Esophagus muscularis mucosa (tissue), 4 donors: ENCODE measurements at regions not wholly inside any gene's neighbourhood (a gene's known extent, or its start where the extent isn't known, plus 50 kb on each side); places are given as distances from the start of the nearest gene placed in this dataset.

Experiments
- DNase-seq: peaks from one replicate; pipeline ENCODE4 v3.0.0-alpha.2; 2017; ENCODE audit errors: extremely low spot score
- H3K27ac ChIP-seq, 4 donors: fragments of 200-600 bp; sonication (generic); replicated peaks in 1 of 4; 1 replicate in 3 of 4; 2 replicates in 1 of 4; pipeline ENCODE4 v1.5.1; 2016 to 2019; ENCODE audit warnings: mild to moderate bottlenecking in 1 of 4
- H3K27me3 ChIP-seq, 4 donors: fragments of 200-600 bp; sonication (generic); one replicate each; pipeline versions ENCODE4 v1.5.1 to v1.6.0; 2016 to 2019
- H3K36me3 ChIP-seq, 4 donors: fragments of 200-600 bp; sonication (generic); one replicate each; pipeline ENCODE4 v1.5.1; 2016 to 2019
- H3K4me1 ChIP-seq, 4 donors: fragments of 200-600 bp; sonication (generic); one replicate each; pipeline ENCODE4 v1.5.1; 2016 to 2019
- H3K4me3 ChIP-seq, 4 donors: fragments of 200-600 bp; sonication (generic); 1 replicate in 2 of 4; 2 replicates in 2 of 4; pipeline ENCODE4 v1.5.1; 2016 to 2019; ENCODE audit warnings: mild to moderate bottlenecking in 4 of 4, moderate library complexity in 1 of 4
- H3K9me3 ChIP-seq, 4 donors: fragments of 200-600 bp; sonication (generic); 1 replicate in 3 of 4; 2 replicates in 1 of 4; pipeline ENCODE4 v1.5.1; 2016 to 2019
- EP300 ChIP-seq: sonication (generic); formaldehyde crosslinking; IDR thresholded peaks from one replicate; pipeline ENCODE4 v1.6.1; 2017; ENCODE audit warnings: antibody characterized with exemption
- POLR2A ChIP-seq: fragments of 450-650 bp; IDR thresholded peaks from one replicate; pipeline ENCODE4 v1.6.1; 2017; ENCODE audit warnings: antibody characterized with exemption, moderate library complexity, mild to moderate bottlenecking, low read depth
- POLR2AphosphoS5 ChIP-seq, 2 donors: sonication (generic); formaldehyde crosslinking; IDR thresholded peaks; one replicate each; pipeline ENCODE4 v1.6.1; 2017; ENCODE audit warnings: antibody characterized with exemption in 2 of 2
- WGBS: methylation state at CpG from one replicate; pipeline ENCODE4 v1.1.5; 2018; 5-methylcytosine and 5-hydroxymethylcytosine counted together
- intact Hi-C: fragments of 100-400 bp; cut with DNase I; formaldehyde crosslinking; loops from one replicate; pipeline ENCODE4 v1.15.1; 2023
- TF ChIP-seq, protein P1 (sequence below), 3 experiments: fragments of 200-600 bp in 2 of 3; fragments of 450-650 bp in 1 of 3; sonication (generic) in 2 of 3; IDR thresholded peaks; one replicate each; pipeline ENCODE4 v1.5.1; 2017 to 2019; ENCODE audit warnings: antibody characterized with exemption in 3 of 3, mild to moderate bottlenecking in 2 of 3, moderate library complexity in 1 of 3

- no peak for DNase-seq
- intact Hi-C loops, result no loop called here
- TF ChIP-seq POLR2AphosphoS5 (IDR thresholded peaks at IDR 0.05) (no peak), EP300 (no peak)
- no peaks in the 10 kb centered on the region for H3K27me3 ChIP-seq
- H3K27ac ChIP-seq, result no peak overlapping the region
- H3K4me3 ChIP-seq, result no peak overlapping the region
- no peaks in the 10 kb centered on the region for H3K36me3 ChIP-seq
- 44% methylated on average over 2 of the region's 2 CpGs for WGBS
- no peaks in the 10 kb centered on the region for H3K4me1 ChIP-seq
- no peaks in the 10 kb centered on the region for H3K9me3 ChIP-seq
Observed at GRCh38 chr6:153729189-153729588, 309.9 kb upstream of the OPRM1 start.

DNA sequence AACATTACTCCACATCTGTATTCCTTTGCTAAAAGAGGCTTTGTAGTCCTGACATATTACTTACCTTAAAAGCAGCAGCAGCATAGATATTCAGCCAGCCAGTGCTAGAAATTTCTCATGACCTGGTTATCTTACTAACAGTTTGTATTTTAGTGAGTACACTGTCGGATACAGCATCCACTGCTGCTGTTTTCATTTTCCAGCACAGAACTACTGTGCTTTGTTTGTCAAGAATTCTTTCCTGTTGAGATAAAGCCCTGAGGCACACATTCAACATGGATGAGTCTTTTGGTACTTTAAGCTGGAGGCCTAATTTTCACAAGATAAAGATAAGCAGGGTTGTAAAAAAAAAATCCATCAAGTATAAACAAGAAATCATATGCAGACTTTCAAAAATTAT, 311.2 kb upstream of the OPRM1 start:
- Histone ChIP-seq H3K4me1 (no peaks in the 10 kb centered on the region), H3K4me3 (no peak overlapping the region), H3K9me3 (no peaks in the 10 kb centered on the region), H3K36me3 (no peaks in the 10 kb centered on the region), H3K27ac (no peak overlapping the region), H3K27me3 (no peaks in the 10 kb centered on the region)
- intact Hi-C loops, result no loop called here
- WGBS, result 47% methylated on average over 1 of the region's 1 CpG
- no peak for DNase-seq
- TF ChIP-seq POLR2AphosphoS5 (IDR thresholded peaks at IDR 0.05), result no peak
- TF ChIP-seq, protein P1, sequence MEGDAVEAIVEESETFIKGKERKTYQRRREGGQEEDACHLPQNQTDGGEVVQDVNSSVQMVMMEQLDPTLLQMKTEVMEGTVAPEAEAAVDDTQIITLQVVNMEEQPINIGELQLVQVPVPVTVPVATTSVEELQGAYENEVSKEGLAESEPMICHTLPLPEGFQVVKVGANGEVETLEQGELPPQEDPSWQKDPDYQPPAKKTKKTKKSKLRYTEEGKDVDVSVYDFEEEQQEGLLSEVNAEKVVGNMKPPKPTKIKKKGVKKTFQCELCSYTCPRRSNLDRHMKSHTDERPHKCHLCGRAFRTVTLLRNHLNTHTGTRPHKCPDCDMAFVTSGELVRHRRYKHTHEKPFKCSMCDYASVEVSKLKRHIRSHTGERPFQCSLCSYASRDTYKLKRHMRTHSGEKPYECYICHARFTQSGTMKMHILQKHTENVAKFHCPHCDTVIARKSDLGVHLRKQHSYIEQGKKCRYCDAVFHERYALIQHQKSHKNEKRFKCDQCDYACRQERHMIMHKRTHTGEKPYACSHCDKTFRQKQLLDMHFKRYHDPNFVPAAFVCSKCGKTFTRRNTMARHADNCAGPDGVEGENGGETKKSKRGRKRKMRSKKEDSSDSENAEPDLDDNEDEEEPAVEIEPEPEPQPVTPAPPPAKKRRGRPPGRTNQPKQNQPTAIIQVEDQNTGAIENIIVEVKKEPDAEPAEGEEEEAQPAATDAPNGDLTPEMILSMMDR (IDR thresholded peaks at IDR 0.05), result no peak
- TF ChIP-seq EP300, result no peak
- no peak for TF ChIP-seq POLR2A

DNA sequence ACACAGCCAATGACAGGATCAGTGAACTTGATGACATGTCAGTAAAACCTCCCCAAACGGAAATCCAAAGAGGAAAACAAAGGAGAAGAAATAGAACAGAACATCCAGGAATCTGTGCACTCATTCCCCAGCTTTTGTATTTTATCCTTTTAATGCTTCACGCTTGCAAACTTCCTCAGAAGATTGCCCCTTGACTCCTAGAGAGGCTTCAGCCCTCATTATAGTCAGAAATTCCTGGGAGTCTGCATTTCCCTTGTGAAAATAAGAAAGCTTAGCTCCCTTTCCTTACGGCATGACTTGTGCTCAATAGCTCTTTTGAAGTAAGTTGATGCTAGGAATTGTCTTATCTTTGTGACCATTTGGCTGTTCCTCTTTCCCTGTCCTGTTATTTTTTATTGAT, 313.6 kb upstream of the OPRM1 start:
- Histone ChIP-seq H3K4me3 (no peak overlapping the region), H3K27ac (no peak overlapping the region), H3K27me3 (no peaks in the 10 kb centered on the region), H3K36me3 (no peaks in the 10 kb centered on the region), H3K9me3 (no peaks in the 10 kb centered on the region), H3K4me1 (no peaks in the 10 kb centered on the region)
- TF ChIP-seq POLR2A (no peak), EP300 (no peak), POLR2AphosphoS5 (IDR thresholded peaks at IDR 0.05) (no peak)
- TF ChIP-seq, protein P1 (IDR thresholded peaks at IDR 0.05), result no peak
- no peak for DNase-seq
- intact Hi-C loops, result no loop called here
- WGBS, result 62% methylated on average over 3 of the region's 3 CpGs

DNA sequence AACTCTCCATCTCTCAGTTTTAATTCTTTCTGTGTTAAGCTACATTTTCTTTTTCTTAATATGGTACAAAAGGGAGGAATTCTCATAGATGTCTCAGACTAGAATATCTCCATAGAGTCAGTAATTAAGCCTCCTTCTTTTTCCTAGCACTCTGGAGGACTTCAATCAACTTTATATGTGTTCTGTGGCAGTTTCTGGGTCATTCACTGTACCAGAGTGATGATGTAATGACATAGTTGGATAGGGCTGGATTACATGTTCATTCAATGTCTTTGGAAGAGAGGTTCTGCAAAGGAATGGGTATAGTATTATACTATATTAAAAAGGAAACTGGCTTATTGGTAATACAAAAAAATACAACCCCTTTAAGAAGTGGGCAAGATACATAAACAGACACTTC, 318.3 kb upstream of the OPRM1 start:
- intact Hi-C loops, result no loop called here
- no peaks in the 10 kb centered on the region for H3K9me3 ChIP-seq
- H3K4me3 ChIP-seq, result no peak overlapping the region
- no peak for TF ChIP-seq POLR2AphosphoS5 (IDR thresholded peaks at IDR 0.05)
- TF ChIP-seq POLR2A, result no peak
- TF ChIP-seq EP300, result no peak
- TF ChIP-seq, protein P1 (IDR thresholded peaks at IDR 0.05), result no peak
- H3K36me3 ChIP-seq, result no peaks in the 10 kb centered on the region
- no peak overlapping the region for H3K27ac ChIP-seq
- DNase-seq, result no peak
- no peaks in the 10 kb centered on the region for H3K27me3 ChIP-seq
- no peaks in the 10 kb centered on the region for H3K4me1 ChIP-seq

DNA sequence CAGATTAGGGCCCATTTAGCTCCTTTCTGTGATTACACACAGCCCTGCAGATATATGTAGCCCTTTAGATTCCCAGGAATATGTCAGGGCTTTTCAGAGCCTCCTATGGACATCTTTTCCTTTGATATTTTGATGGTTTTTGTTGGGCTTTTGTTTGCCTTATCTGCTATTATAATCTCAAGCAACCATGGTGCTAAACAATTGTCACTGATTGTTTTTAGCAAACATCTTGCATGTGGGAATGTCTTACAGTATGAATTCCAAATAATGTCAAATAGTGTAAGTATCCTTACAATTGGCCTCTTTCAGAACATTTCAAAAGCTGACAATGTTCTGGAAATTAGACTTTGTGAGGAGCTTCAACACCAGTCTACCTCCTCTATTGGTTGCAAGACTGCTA, 333.6 kb upstream of the OPRM1 start:
- H3K27me3 ChIP-seq, result no peaks in the 10 kb centered on the region

More for the DNA sequence above, 333.6 kb upstream of the OPRM1 start:
- H3K27ac ChIP-seq, result no peak overlapping the region
- no peak for TF ChIP-seq POLR2A
- TF ChIP-seq, protein P1 (IDR thresholded peaks at IDR 0.05), result no peak
- TF ChIP-seq EP300, result no peak
- TF ChIP-seq POLR2AphosphoS5 (IDR thresholded peaks at IDR 0.05), result no peak
- H3K4me3 ChIP-seq, result no peak overlapping the region
- H3K36me3 ChIP-seq, result no peaks in the 10 kb centered on the region
- intact Hi-C loops, result no loop called here
- H3K9me3 ChIP-seq, result peaks cover 0 to 17% (median 10%) of the 10 kb centered on the region in 4 donors
- H3K4me1 ChIP-seq, result no peaks in the 10 kb centered on the region
- DNase-seq, result no peak
